ENCODE measurements at regions not wholly inside any gene's neighbourhood (a gene's known extent, or its start where the extent isn't known, plus 50 kb on each side); places are given as distances from the start of the nearest gene placed in this dataset.

GRCh38 chr5:136427426-136427825 lies 62.1 kb upstream of the TRPC7 start:
- no peak for TF ChIP-seq CTCF (conservative IDR thresholded peaks at IDR 0.05; ENCODE audit: low read length)
- TF ChIP-seq EZH2phosphoT487 (IDR thresholded peaks at IDR 0.05; ENCODE audit: borderline replicate concordance), result no peak

Data from Loucy (cell line).